ENCODE measurements at regions not wholly inside any gene's neighbourhood (a gene's known extent, or its start where the extent isn't known, plus 50 kb on each side); places are given as distances from the start of the nearest gene placed in this dataset.

GRCh38 chr13:33644581-33645543 is 173.1 kb upstream of the RFC3 start:
- H3K4me3 ChIP-seq (ENCODE audit: control insufficient read depth, low read depth, low read length) = no peak overlapping the region
- peak; percentile 85 for DNase-seq (ENCODE audit: low read depth)
- no peak for TF ChIP-seq CTCF (conservative IDR thresholded peaks at IDR 0.05; ENCODE audit: control insufficient read depth, insufficient read depth, low read depth, low read length)

- DNase-seq (ENCODE audit: low read depth) = no peak
- no peak for TF ChIP-seq CTCF (conservative IDR thresholded peaks at IDR 0.05; ENCODE audit: control insufficient read depth, insufficient read depth, low read depth, low read length)
- H3K4me3 ChIP-seq (ENCODE audit: control insufficient read depth, low read depth, low read length) = no peak overlapping the region
Measured at GRCh38 chr13:33645591-33646554, 172.1 kb upstream of the RFC3 start.

GRCh38 chr13:33649212-33649878 is 168.6 kb upstream of the RFC3 start:
- peak; percentile 49 for DNase-seq (ENCODE audit: low read depth)
- no peak for TF ChIP-seq CTCF (conservative IDR thresholded peaks at IDR 0.05; ENCODE audit: control insufficient read depth, insufficient read depth, low read depth, low read length)
- no peak overlapping the region for H3K4me3 ChIP-seq (ENCODE audit: control insufficient read depth, low read depth, low read length)

- no peak for TF ChIP-seq CTCF (conservative IDR thresholded peaks at IDR 0.05; ENCODE audit: control insufficient read depth, insufficient read depth, low read depth, low read length)
- no peak overlapping the region for H3K4me3 ChIP-seq (ENCODE audit: control insufficient read depth, low read depth, low read length)
- no peak for DNase-seq (ENCODE audit: low read depth)
Measured at GRCh38 chr13:33651766-33652165, 166.2 kb upstream of the RFC3 start.

- DNase-seq (ENCODE audit: low read depth) = no peak
- TF ChIP-seq CTCF (conservative IDR thresholded peaks at IDR 0.05; ENCODE audit: control insufficient read depth, insufficient read depth, low read depth, low read length) = no peak
- H3K4me3 ChIP-seq (ENCODE audit: control insufficient read depth, low read depth, low read length) = no peak overlapping the region
Measured at GRCh38 chr13:33657274-33657673, 160.7 kb upstream of the RFC3 start.

GRCh38 chr13:33659466-33659865 is 158.5 kb upstream of the RFC3 start:
- H3K4me3 ChIP-seq (ENCODE audit: control insufficient read depth, low read depth, low read length) = no peak overlapping the region
- no peak for DNase-seq (ENCODE audit: low read depth)
- no peak for TF ChIP-seq CTCF (conservative IDR thresholded peaks at IDR 0.05; ENCODE audit: control insufficient read depth, insufficient read depth, low read depth, low read length)
